ENCODE measurements at regions not wholly inside any gene's neighbourhood (a gene's known extent, or its start where the extent isn't known, plus 50 kb on each side); places are given as distances from the start of the nearest gene placed in this dataset.
A peak's percentile ranks its signal among the peaks of the same experiment; 100 is the strongest.

- DNase-seq (ENCODE audit: low spot score), result no peak
Observed at GRCh38 chr4:60794372-60794771, 405.8 kb upstream of the ADGRL3 start.

- DNase-seq (ENCODE audit: low spot score), result no peak
Observed at GRCh38 chr4:60799214-60799613, 400.9 kb upstream of the ADGRL3 start.

GRCh38 chr4:60800701-60801100, 399.4 kb upstream of the ADGRL3 start:
- DNase-seq (ENCODE audit: low spot score), result no peak

GRCh38 chr4:60805500-60806313, 394.4 kb upstream of the ADGRL3 start:
- peak; percentile 6 for DNase-seq (ENCODE audit: low spot score)

- no peak for DNase-seq (ENCODE audit: low spot score)
Observed at GRCh38 chr4:60808726-60809485, 391.2 kb upstream of the ADGRL3 start.

- no peak for DNase-seq (ENCODE audit: low spot score)
Observed at GRCh38 chr4:60809486-60809800, 390.7 kb upstream of the ADGRL3 start.

DNA sequence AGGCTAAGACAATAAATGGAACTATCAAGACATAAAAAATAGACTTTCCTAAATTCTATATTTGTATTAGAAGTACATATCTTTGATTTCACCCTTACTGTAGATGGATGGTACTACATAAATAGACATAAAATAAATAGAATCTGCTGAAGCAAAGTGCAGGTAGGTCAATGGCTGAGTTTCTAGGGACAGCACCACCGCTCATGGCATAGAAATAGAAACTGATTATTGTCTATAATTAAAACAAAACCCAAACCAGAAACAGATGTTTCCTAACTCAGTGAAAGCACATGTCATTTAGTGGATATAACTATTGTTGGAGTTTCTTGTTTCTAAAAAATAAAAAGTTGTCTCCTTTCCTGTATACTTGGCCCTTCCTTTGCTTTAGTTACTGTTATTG, 387.3 kb upstream of the ADGRL3 start:
- DNase-seq (ENCODE audit: low spot score), result no peak

DNA sequence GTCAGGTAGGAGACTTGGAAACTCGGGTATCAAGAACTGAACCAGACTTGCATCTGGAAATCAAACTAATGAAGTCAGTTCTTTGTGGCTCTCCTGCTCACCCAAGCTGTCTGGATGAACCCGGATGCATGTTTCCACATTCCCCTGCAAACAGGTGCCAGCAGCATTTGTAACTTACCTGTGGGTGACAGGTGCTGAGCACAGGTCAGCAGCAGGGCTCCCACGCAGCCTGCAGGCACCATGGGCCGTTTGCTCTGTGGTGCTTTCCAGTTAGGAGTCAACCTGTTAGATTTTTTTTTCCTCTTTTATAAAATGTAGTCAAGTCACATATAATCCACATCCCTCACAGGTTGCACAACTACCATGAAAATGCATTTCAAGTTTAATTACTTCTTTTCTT, 385.6 kb upstream of the ADGRL3 start:
- no peak for DNase-seq (ENCODE audit: low spot score)

DNA sequence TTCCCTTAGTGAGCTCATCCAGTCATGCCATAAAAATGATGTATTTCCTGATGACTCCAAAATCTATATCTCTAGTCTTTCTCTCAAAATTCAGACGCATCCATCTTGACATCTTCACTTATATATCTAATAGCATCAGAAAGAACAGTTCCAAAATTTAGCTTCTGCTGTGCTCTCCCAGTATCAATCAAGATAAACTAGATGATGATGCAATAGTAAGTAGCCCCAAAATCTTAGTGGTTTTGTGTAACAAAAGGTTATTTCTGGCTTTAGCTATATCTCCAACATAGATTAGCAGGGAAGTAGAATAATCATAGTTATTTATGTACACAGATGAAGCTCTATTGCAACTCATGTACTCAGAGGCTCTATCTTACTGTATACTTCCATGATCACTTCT, 382.5 kb upstream of the ADGRL3 start:
- DNase-seq (ENCODE audit: low spot score), result no peak

DNA sequence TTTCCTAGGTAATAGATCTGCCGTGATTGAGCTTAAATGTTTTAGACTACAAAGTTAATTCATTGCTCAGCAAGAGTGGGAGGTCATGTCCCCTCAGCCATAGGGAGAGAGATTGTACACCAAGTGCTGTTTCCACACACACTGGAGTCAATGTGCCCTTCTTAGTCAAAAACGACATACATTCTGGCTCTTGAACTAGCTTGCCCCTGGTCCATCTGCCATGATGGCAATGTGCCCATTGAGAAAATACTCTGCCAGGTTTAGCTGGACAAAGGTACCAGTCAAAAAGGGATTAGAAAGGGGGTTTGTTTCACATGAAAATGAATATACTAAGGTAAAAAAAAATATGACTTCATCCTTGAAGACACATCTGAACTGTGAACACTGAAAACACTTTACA, 377.1 kb upstream of the ADGRL3 start:
- no peak for DNase-seq (ENCODE audit: low spot score)

GRCh38 chr4:60840020-60840419, 360.1 kb upstream of the ADGRL3 start:
- DNase-seq (ENCODE audit: low spot score), result no peak

- no peak for DNase-seq (ENCODE audit: low spot score)
Observed at GRCh38 chr4:60846678-60847077, 353.4 kb upstream of the ADGRL3 start.

- peak; percentile 29 for DNase-seq (ENCODE audit: low spot score)
Observed at GRCh38 chr4:60847614-60848013, 352.5 kb upstream of the ADGRL3 start.

DNA sequence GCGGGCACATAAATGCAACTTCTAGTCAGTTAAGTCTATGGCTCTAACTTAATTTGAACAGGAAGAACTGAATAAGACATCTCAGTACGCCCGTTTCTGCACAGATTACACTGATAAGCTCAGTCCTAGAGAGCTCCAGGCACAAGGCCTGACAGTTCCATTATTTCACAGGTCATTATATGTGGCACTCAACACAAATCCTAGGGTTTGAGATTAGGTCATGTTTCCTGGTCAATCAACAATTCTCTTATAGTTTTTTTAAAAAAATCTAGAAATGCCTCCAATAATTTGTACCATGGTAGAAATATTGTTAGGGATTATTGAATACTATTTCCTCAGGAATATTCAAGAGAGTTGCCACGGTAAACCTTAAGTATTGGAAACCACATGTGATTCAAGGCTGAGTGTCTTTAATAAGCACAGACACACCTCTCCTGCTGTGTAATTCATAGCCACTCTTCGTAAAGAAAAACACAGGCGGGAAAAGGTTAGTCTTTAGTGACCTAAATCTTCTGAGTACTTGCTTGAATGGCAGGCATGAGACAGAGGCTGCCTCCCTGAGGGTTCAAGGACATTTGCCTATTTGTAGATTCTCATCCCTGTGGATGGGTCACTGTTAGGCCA, 342.9 kb upstream of the ADGRL3 start:
- DNase-seq (ENCODE audit: low spot score), result no peak

GRCh38 chr4:60863442-60863841, 336.7 kb upstream of the ADGRL3 start:
- no peak for DNase-seq (ENCODE audit: low spot score)

DNA sequence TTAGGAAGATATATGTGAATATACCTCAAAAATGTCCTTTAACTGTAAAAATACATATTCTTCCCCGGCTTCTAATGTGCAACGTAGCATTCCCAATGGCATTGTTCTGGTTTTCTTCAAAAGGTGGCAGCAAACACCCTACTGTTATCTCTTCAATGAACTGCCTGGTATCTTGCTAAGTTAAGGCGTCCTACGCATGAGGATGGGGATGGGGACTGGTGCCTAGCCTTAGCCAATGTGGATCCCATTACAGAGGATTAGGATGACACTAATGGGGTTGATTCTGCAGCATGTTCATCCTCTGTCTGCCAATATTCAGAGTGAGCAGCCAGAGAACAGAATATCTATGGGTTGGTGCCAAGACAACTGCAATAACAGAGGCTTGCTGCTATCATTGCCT, 334.9 kb upstream of the ADGRL3 start:
- DNase-seq (ENCODE audit: low spot score), result no peak

DNA sequence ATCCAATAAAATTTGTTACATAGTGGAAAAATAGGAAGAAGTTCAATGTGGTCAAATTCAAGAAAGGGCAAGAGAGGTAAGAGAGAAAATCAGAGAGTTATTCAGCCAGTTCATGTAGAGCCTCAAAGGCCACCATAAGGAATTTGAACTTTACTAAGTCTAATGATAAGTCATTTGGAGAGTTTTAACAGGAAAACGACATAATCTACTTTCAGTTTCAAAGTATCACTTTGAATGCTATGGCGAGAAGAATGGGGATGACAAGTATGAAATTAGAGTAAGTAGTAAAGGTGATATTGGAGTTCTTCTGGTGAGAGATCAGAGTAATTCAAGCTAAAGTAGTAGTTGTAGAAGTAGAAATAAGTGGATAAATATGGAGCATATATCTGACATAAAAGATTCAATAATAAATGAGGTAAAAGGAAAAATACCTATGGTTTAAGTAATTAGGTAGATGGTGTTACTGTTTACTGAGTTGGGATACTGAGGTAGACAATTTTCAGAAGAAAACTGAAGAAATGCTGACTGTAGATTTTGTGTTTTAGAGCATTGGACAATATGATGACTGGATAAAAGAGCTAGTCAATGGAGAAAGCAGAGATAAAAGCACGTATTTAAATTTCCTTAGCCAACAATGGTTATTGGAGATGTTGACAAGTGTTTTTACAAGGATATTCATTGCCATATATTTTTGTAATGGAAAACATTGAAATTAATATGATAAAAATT, 331.7 kb upstream of the ADGRL3 start:
- no peak for DNase-seq (ENCODE audit: low spot score)

DNA sequence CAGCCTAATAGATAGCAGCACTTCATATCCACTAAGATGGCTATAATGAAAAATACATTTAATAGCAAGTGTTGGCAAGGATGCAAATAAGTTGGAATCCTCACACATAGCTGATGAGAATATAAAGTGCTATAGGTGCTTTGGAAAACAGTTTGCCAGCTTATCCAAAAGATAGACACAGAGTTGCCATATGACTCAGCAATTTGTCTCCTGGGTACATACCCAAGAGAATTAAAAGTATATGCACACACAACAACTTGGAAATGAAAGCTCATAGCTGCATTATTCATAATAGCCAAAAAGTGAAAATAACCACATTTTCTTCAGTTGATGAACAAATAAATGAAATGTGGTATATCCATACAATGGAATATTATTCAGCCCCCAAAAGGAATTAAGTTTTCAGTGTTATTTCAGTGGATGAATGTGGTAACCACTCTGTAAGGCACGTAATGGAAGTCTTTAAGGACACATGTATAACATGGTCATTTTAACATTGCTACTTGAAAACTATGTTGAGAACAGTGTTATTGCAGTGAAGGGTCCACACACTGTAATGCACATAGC, 320.9 kb upstream of the ADGRL3 start:
- DNase-seq (ENCODE audit: low spot score), result no peak

- DNase-seq (ENCODE audit: low spot score), result no peak
Observed at GRCh38 chr4:60884587-60884986, 315.5 kb upstream of the ADGRL3 start.

- no peak for DNase-seq (ENCODE audit: low spot score)
Observed at GRCh38 chr4:60885011-60885410, 315.1 kb upstream of the ADGRL3 start.

GRCh38 chr4:60890743-60891142, 309.4 kb upstream of the ADGRL3 start:
- no peak for DNase-seq (ENCODE audit: low spot score)

- no peak for DNase-seq (ENCODE audit: low spot score)
Observed at GRCh38 chr4:60891947-60892346, 308.2 kb upstream of the ADGRL3 start.

Measured in SW480 (cell line).